H1 (cell line): ENCODE measurements at regions not wholly inside any gene's neighbourhood (a gene's known extent, or its start where the extent isn't known, plus 50 kb on each side); places are given as distances from the start of the nearest gene placed in this dataset.

Experiments used
- CTCF ChIA-PET: fragments of 300-600 bp; sonication (Branson Sonifier 250); formaldehyde crosslinking; loops from one replicate; lab custom pipeline; 2021; ENCODE audit not compliant: partially characterized antibody; lab: Charles Lee
- POLR2A ChIA-PET: fragments of 300-600 bp; sonication (Branson Sonifier 250); formaldehyde crosslinking; loops from one replicate; lab custom pipeline; 2021; ENCODE audit warnings: inconsistent platforms; ENCODE audit not compliant: partially characterized antibody; lab: Charles Lee
- DNase-seq, 2 experiments: peaks; one replicate each; pipeline versions ENCODE4 v3.0.0 to v3.0.0-alpha.2; 2010 to 2022; ENCODE audit warnings: low spot score in 2 of 2, low read depth in 1 of 2, mixed read lengths in 1 of 2
- FAIRE-seq: peaks from 2 replicates; lab custom pipeline; 2011; peaks lifted over from hg19 to GRCh38; lab: Jason Lieb, UNC
- H2AFZ ChIP-seq: 2 replicates; pipeline ENCODE4 v1.8.1; 2012; ENCODE audit warnings: low read length, inconsistent platforms
- H2AK5ac ChIP-seq: 2 replicates; pipeline ENCODE4 v1.6.1; 2013; ENCODE audit warnings: low read depth, low read length
- H2BK120ac ChIP-seq: replicated peaks from 2 replicates; pipeline ENCODE3; 2013; ENCODE audit warnings: low read depth, low read length, inconsistent platforms
- H2BK12ac ChIP-seq: 2 replicates; pipeline ENCODE4 v1.6.1; 2013; ENCODE audit warnings: low read depth, low read length
- H2BK15ac ChIP-seq: 2 replicates; pipeline ENCODE4 v1.6.1; 2013; ENCODE audit warnings: low read length
- H2BK20ac ChIP-seq: 2 replicates; pipeline ENCODE4 v1.6.1; 2013; ENCODE audit warnings: low read length
- H2BK5ac ChIP-seq: 2 replicates; pipeline ENCODE4 v1.6.1; 2013; ENCODE audit warnings: low read depth, low read length
- H3K14ac ChIP-seq: 2 replicates; pipeline ENCODE4 v1.6.1; 2013; ENCODE audit warnings: inconsistent platforms; ENCODE audit not compliant: insufficient read length
- H3K18ac ChIP-seq: 2 replicates; pipeline ENCODE4 v1.6.1; 2013; ENCODE audit warnings: low read length; ENCODE audit errors: extremely low read depth
- H3K23ac ChIP-seq: 2 replicates; pipeline ENCODE4 v1.6.1; 2013; ENCODE audit warnings: inconsistent platforms; ENCODE audit not compliant: insufficient read length
- H3K23me2 ChIP-seq: 2 replicates; pipeline ENCODE4 v1.6.1; 2013; ENCODE audit warnings: low read depth, low read length
- H3K27ac ChIP-seq: 2 replicates; pipeline ENCODE4 v1.6.1; 2011; ENCODE audit warnings: low read depth, low read length, inconsistent platforms
- H3K27me3 ChIP-seq, 4 experiments: replicated peaks in 1 of 4; 1 replicate in 1 of 4; 2 replicates in 3 of 4; pipeline versions ENCODE4 v1.6.1 to v1.8.1; 2011 to 2013; ENCODE audit warnings: low read length in 3 of 4, mild to moderate bottlenecking in 3 of 4, inconsistent platforms in 2 of 4, mixed read lengths in 2 of 4, moderate library complexity in 1 of 4; ENCODE audit not compliant: control insufficient read depth in 3 of 4, insufficient read depth in 3 of 4; ENCODE audit errors: extremely low read depth in 1 of 4
- H3K36me3 ChIP-seq, 4 experiments: 2 replicates each; pipeline versions ENCODE4 v1.6.1 to v1.8.1; 2011 to 2013; ENCODE audit warnings: mild to moderate bottlenecking in 4 of 4, low read length in 3 of 4, moderate library complexity in 2 of 4, control low read depth in 1 of 4, inconsistent platforms in 1 of 4; ENCODE audit not compliant: insufficient read depth in 4 of 4, control insufficient read depth in 2 of 4
- H3K4ac ChIP-seq: replicated peaks from 2 replicates; pipeline ENCODE3; 2013; ENCODE audit warnings: low read length, low read depth, mixed read lengths, inconsistent platforms; ENCODE audit not compliant: insufficient read length
- H3K4me1 ChIP-seq, 4 experiments: replicated peaks in 1 of 4; 1 replicate in 1 of 4; 2 replicates in 3 of 4; pipeline versions ENCODE4 v1.6.1 to v1.8.1; 2011 to 2013; ENCODE audit warnings: low read length in 3 of 4, inconsistent platforms in 2 of 4, mixed read lengths in 1 of 4; ENCODE audit not compliant: insufficient read depth in 4 of 4, control insufficient read depth in 3 of 4
- H3K4me2 ChIP-seq, 2 experiments: 2 replicates each; pipeline versions ENCODE4 v1.6.1 to v1.8.1; 2011 to 2013; ENCODE audit warnings: low read depth in 2 of 2, low read length in 2 of 2, control low read depth in 1 of 2, inconsistent platforms in 1 of 2, mild to moderate bottlenecking in 1 of 2; ENCODE audit not compliant: insufficient read depth in 1 of 2
- H3K4me3 ChIP-seq, 4 experiments: fragments of 200-600, 300-600 bp in 1 of 4; sonication (generic), shearing (Covaris generic), sonication (Bioruptor Twin) in 1 of 4; 2 replicates each; pipeline versions ENCODE4 v1.5.1 to v1.8.1; 2011 to 2016; ENCODE audit warnings: low read length in 4 of 4, low read depth in 3 of 4, control low read depth in 2 of 4, inconsistent platforms in 2 of 4, mild to moderate bottlenecking in 2 of 4, mixed read lengths in 1 of 4, moderate library complexity in 1 of 4; ENCODE audit not compliant: insufficient read depth in 2 of 4; ENCODE audit errors: extremely low read depth in 1 of 4
- H3K56ac ChIP-seq: replicated peaks from 2 replicates; pipeline ENCODE3; 2013; ENCODE audit warnings: low read depth, mild to moderate bottlenecking, mixed read lengths, low read length, inconsistent platforms; ENCODE audit not compliant: insufficient read length
- H3K79me1 ChIP-seq: 2 replicates; pipeline ENCODE4 v1.6.1; 2013; ENCODE audit warnings: low read depth, low read length, control low read depth
- H3K79me2 ChIP-seq, 2 experiments: 2 replicates each; pipeline versions ENCODE4 v1.6.1 to v1.8.1; 2012 to 2013; ENCODE audit warnings: low read length in 2 of 2, mild to moderate bottlenecking in 2 of 2, inconsistent platforms in 1 of 2; ENCODE audit not compliant: insufficient read depth in 2 of 2, control insufficient read depth in 1 of 2
- H3K9ac ChIP-seq, 4 experiments: replicated peaks in 1 of 4; 1 replicate in 1 of 4; 2 replicates in 3 of 4; pipeline versions ENCODE4 v1.6.1 to v1.8.1; 2011 to 2013; ENCODE audit warnings: low read depth in 3 of 4, low read length in 3 of 4, control low read depth in 2 of 4, mild to moderate bottlenecking in 2 of 4, moderate library complexity in 2 of 4, inconsistent platforms in 1 of 4; ENCODE audit errors: extremely low read depth in 1 of 4
- H3K9me3 ChIP-seq, 2 experiments: 2 replicates each; pipeline versions ENCODE4 v1.6.1 to v1.8.1; 2012 to 2013; ENCODE audit warnings: mild to moderate bottlenecking in 2 of 2, moderate library complexity in 2 of 2, control low read depth in 1 of 2, inconsistent platforms in 1 of 2, low read depth in 1 of 2, low read length in 1 of 2, mixed read lengths in 1 of 2; ENCODE audit not compliant: insufficient read depth in 2 of 2
- H4K20me1 ChIP-seq, 2 experiments: replicated peaks in 1 of 2; 2 replicates each; pipeline versions ENCODE3 to v1.8.1; 2011 to 2013; ENCODE audit warnings: inconsistent platforms in 2 of 2, low read length in 2 of 2, mild to moderate bottlenecking in 1 of 2; ENCODE audit not compliant: insufficient read depth in 2 of 2, control insufficient read depth in 1 of 2
- H4K5ac ChIP-seq: 2 replicates; pipeline ENCODE4 v1.6.1; 2013; ENCODE audit warnings: low read length, low read depth, mixed read lengths, inconsistent platforms; ENCODE audit not compliant: insufficient read length
- H4K8ac ChIP-seq: 2 replicates; pipeline ENCODE4 v1.8.0; 2013; ENCODE audit warnings: mild to moderate bottlenecking, moderate library complexity, low read length, inconsistent platforms; ENCODE audit not compliant: insufficient read depth; ENCODE audit errors: extremely low read depth
- H4K91ac ChIP-seq: replicated peaks from 2 replicates; pipeline ENCODE3; 2013; ENCODE audit warnings: low read length, mixed read lengths, inconsistent platforms; ENCODE audit not compliant: insufficient read length
- FOSL1 ChIP-seq: IDR thresholded peaks from 2 replicates; pipeline ENCODE4 v1.6.1; 2011; ENCODE audit warnings: mild to moderate bottlenecking, low read depth, low read length, moderate library complexity; ENCODE audit not compliant: insufficient read depth
- WGBS, 2 experiments: shearing (Covaris generic) in 1 of 2; methylation state at CpG; one replicate each; pipeline versions ENCODE4 v1.1.6 to v1.1.7; 2013 to 2015; ENCODE audit warnings: low lambda C conversion rate in 2 of 2, mixed read lengths in 2 of 2, inconsistent platforms in 1 of 2, low coverage in 1 of 2, missing lambda C conversion rate in 1 of 2; ENCODE audit not compliant: insufficient replicate concordance in 2 of 2, insufficient coverage in 1 of 2, insufficient read length in 1 of 2; ENCODE audit errors: extremely low coverage in 1 of 2, missing lambda C conversion rate in 1 of 2; 5-methylcytosine and 5-hydroxymethylcytosine counted together

DNA sequence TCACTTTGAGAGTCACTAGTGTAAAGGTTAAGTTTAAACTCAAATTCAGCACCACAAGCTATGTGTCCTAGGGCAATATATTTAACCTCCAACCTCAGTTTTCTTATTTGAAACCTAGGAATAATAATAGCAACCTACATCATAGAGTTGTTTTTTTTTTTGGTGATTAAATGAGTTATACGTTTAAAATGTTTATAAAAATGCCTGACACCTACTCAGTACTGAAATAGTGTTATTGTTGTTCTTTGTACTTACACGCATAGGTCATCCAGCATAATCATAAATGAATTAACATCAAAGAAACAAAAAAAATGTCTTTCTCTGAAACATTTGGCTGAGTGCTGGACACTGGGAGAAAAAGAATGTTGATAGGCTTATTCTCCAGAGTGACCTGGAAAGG, 266.8 kb upstream of the PRMT6 start:
- no peak overlapping the region for H2AFZ ChIP-seq
- H2BK120ac ChIP-seq: no peak overlapping the region
- H3K4me3 ChIP-seq: no peak overlapping the region
- H2BK15ac ChIP-seq: no peak overlapping the region
- H3K56ac ChIP-seq: no peak overlapping the region
- ChIA-PET CTCF (no interaction called here), POLR2A (no interaction called here)
- DNase-seq (no peak), FAIRE-seq (no peak)
- no peak overlapping the region for H3K4me2 ChIP-seq
- no peaks in the 10 kb centered on the region for H4K20me1 ChIP-seq
- no peak overlapping the region for H3K18ac ChIP-seq
- H3K9ac ChIP-seq: no peak overlapping the region
- no peak overlapping the region for H2BK20ac ChIP-seq
- no peaks in the 10 kb centered on the region for H3K4me1 ChIP-seq
- H3K27me3 ChIP-seq: no peaks in the 10 kb centered on the region
- no peak overlapping the region for H3K27ac ChIP-seq
- H2BK12ac ChIP-seq: no peak overlapping the region
- H3K36me3 ChIP-seq: no peaks in the 10 kb centered on the region
- TF ChIP-seq FOSL1: no peak
- H4K5ac ChIP-seq: no peak overlapping the region
- H3K9me3 ChIP-seq: no peaks in the 10 kb centered on the region
- no peak overlapping the region for H3K23ac ChIP-seq
- no peak overlapping the region for H2AK5ac ChIP-seq
- H4K8ac ChIP-seq: no peak overlapping the region
- H4K91ac ChIP-seq: no peak overlapping the region
- no peaks in the 10 kb centered on the region for H3K79me1 ChIP-seq
- 90% methylated on average over 2 of the region's 2 CpGs; no CpG with 5 or more reads in 1 of the 2 experiments for WGBS, 2 experiments
- H3K23me2 ChIP-seq: no peaks in the 10 kb centered on the region
- no peaks in the 10 kb centered on the region for H3K79me2 ChIP-seq
- H2BK5ac ChIP-seq: no peak overlapping the region
- no peak overlapping the region for H3K4ac ChIP-seq
- no peak overlapping the region for H3K14ac ChIP-seq
